ENCODE measurements at regions not wholly inside any gene's neighbourhood (a gene's known extent, or its start where the extent isn't known, plus 50 kb on each side); places are given as distances from the start of the nearest gene placed in this dataset.

- Histone ChIP-seq H3T11ph (ENCODE audit: low read length) (no peak overlapping the region), H3K9ac (ENCODE audit: extremely low read depth, insufficient read length, low read length) (no peak overlapping the region), H2AFZ (ENCODE audit: low read length) (no peak overlapping the region), H3K56ac (ENCODE audit: insufficient read length, low read depth, low read length) (no peak overlapping the region), H3K79me1 (ENCODE audit: insufficient read depth, low read depth, low read length, poor library complexity, severe bottlenecking) (no peaks in the 10 kb centered on the region), H3K4me1 (ENCODE audit: insufficient read depth, low read length) (peaks cover 7% of the 10 kb centered on the region; the same call in 1 of the 2 replicates), H2BK5ac (ENCODE audit: insufficient read length, low read length) (no peak overlapping the region), H2BK12ac (ENCODE audit: insufficient read length, low read depth, low read length) (no peak overlapping the region), H3K27me3 (ENCODE audit: insufficient read depth, low read length) (no peaks in the 10 kb centered on the region), H3K4ac (ENCODE audit: low read depth, low read length) (no peak overlapping the region), H2BK20ac (ENCODE audit: low read depth, low read length, poor library complexity, severe bottlenecking) (no peak overlapping the region), H2AK5ac (ENCODE audit: insufficient read length, low read length) (no peak overlapping the region), H3K23me2 (ENCODE audit: insufficient read length, low read depth, low read length, poor library complexity, severe bottlenecking) (no peaks in the 10 kb centered on the region), H3K14ac (ENCODE audit: insufficient read depth, low read length) (no peak overlapping the region), H2BK120ac (ENCODE audit: low read depth, low read length, poor library complexity, severe bottlenecking) (no peak overlapping the region), H3K79me2 (ENCODE audit: insufficient read depth, low read length) (no peaks in the 10 kb centered on the region), H3K27ac (ENCODE audit: insufficient read length, low read depth, low read length) (no peak overlapping the region), H2BK15ac (ENCODE audit: low read depth, low read length) (no peak overlapping the region), H3K18ac (ENCODE audit: insufficient read length, low read depth, low read length) (no peak overlapping the region), H4K5ac (ENCODE audit: insufficient read length, low read depth, low read length) (no peak overlapping the region), H4K8ac (replicated peaks; ENCODE audit: insufficient read length, low read depth, low read length) (no peak overlapping the region), H4K20me1 (ENCODE audit: control insufficient read depth, insufficient read depth, insufficient read length) (peaks cover 2% of the 10 kb centered on the region), H4K91ac (ENCODE audit: insufficient read length, low read depth, low read length) (no peak overlapping the region), H3K9me3 (ENCODE audit: control insufficient read depth, low read depth, low read length) (no peaks in the 10 kb centered on the region), H3K23ac (ENCODE audit: insufficient read length, low read depth, low read length) (no peak overlapping the region), H3K4me2 (ENCODE audit: insufficient read depth, insufficient read length, low read length) (no peak overlapping the region)
- H3K4me3 Mint-ChIP-seq, result no peak overlapping the region
- WGBS (ENCODE audit: extremely low coverage, insufficient read length, low lambda C conversion rate), result no CpG with 5 or more reads among the region's 5 CpGs
- peaks cover 2% of the 10 kb centered on the region; the same call in 1 of the 2 replicates for H3K27me3 Mint-ChIP-seq (ENCODE audit: low read depth)
- TF ChIP-seq, protein P1, sequence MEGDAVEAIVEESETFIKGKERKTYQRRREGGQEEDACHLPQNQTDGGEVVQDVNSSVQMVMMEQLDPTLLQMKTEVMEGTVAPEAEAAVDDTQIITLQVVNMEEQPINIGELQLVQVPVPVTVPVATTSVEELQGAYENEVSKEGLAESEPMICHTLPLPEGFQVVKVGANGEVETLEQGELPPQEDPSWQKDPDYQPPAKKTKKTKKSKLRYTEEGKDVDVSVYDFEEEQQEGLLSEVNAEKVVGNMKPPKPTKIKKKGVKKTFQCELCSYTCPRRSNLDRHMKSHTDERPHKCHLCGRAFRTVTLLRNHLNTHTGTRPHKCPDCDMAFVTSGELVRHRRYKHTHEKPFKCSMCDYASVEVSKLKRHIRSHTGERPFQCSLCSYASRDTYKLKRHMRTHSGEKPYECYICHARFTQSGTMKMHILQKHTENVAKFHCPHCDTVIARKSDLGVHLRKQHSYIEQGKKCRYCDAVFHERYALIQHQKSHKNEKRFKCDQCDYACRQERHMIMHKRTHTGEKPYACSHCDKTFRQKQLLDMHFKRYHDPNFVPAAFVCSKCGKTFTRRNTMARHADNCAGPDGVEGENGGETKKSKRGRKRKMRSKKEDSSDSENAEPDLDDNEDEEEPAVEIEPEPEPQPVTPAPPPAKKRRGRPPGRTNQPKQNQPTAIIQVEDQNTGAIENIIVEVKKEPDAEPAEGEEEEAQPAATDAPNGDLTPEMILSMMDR (conservative IDR thresholded peaks at IDR 0.05), result no peak
- peaks cover 0 to 3% (median 3%) of the 10 kb centered on the region in 3 experiments; a peak in 5 of 7 replicates for H3K36me3 Mint-ChIP-seq (ENCODE audit: insufficient read depth in 1 of 3, low read depth in 3 of 3)
- DNase-seq, result peak; percentile 62
- peaks cover 18 to 34% of the 10 kb centered on the region in 2 experiments for H3K4me1 Mint-ChIP-seq
- peaks cover 3 to 5% of the 10 kb centered on the region in 2 experiments for H3K9me3 Mint-ChIP-seq
- no peak overlapping the region for H3K27ac Mint-ChIP-seq
These were observed 319.9 kb downstream of the BMPER start for GRCh38 chr7:34225193-34225592.

Measured in H9 (cell line).